ENCODE measurements at regions not wholly inside any gene's neighbourhood (a gene's known extent, or its start where the extent isn't known, plus 50 kb on each side); places are given as distances from the start of the nearest gene placed in this dataset.

- TF ChIP-seq CTCF (IDR thresholded peaks at IDR 0.05) (no peak), POLR2A (IDR thresholded peaks at IDR 0.05) (no peak)
Observed at GRCh38 chr1:79726321-79726720, 719.8 kb upstream of the ADGRL4 start.

All from breast epithelium (tissue), 3 donors.